H1 (cell line): ENCODE measurements at regions not wholly inside any gene's neighbourhood (a gene's known extent, or its start where the extent isn't known, plus 50 kb on each side); places are given as distances from the start of the nearest gene placed in this dataset.

ENCODE experiments used
- CTCF ChIA-PET: fragments of 300-600 bp; sonication (Branson Sonifier 250); formaldehyde crosslinking; loops from one replicate; lab custom pipeline; 2021; ENCODE audit not compliant: partially characterized antibody; lab: Charles Lee
- POLR2A ChIA-PET: fragments of 300-600 bp; sonication (Branson Sonifier 250); formaldehyde crosslinking; loops from one replicate; lab custom pipeline; 2021; ENCODE audit warnings: inconsistent platforms; ENCODE audit not compliant: partially characterized antibody; lab: Charles Lee
- DNase-seq, 2 experiments: peaks; one replicate each; pipeline versions ENCODE4 v3.0.0 to v3.0.0-alpha.2; 2010 to 2022; ENCODE audit warnings: low spot score in 2 of 2, low read depth in 1 of 2, mixed read lengths in 1 of 2
- FAIRE-seq: peaks from 2 replicates; lab custom pipeline; 2011; peaks lifted over from hg19 to GRCh38; lab: Jason Lieb, UNC
- H2AFZ ChIP-seq: 2 replicates; pipeline ENCODE4 v1.8.1; 2012; ENCODE audit warnings: low read length, inconsistent platforms
- H2AK5ac ChIP-seq: 2 replicates; pipeline ENCODE4 v1.6.1; 2013; ENCODE audit warnings: low read depth, low read length
- H2BK120ac ChIP-seq: replicated peaks from 2 replicates; pipeline ENCODE3; 2013; ENCODE audit warnings: low read depth, low read length, inconsistent platforms
- H2BK12ac ChIP-seq: 2 replicates; pipeline ENCODE4 v1.6.1; 2013; ENCODE audit warnings: low read depth, low read length
- H2BK15ac ChIP-seq: 2 replicates; pipeline ENCODE4 v1.6.1; 2013; ENCODE audit warnings: low read length
- H2BK20ac ChIP-seq: 2 replicates; pipeline ENCODE4 v1.6.1; 2013; ENCODE audit warnings: low read length
- H2BK5ac ChIP-seq: 2 replicates; pipeline ENCODE4 v1.6.1; 2013; ENCODE audit warnings: low read depth, low read length
- H3K14ac ChIP-seq: 2 replicates; pipeline ENCODE4 v1.6.1; 2013; ENCODE audit warnings: inconsistent platforms; ENCODE audit not compliant: insufficient read length
- H3K18ac ChIP-seq: 2 replicates; pipeline ENCODE4 v1.6.1; 2013; ENCODE audit warnings: low read length; ENCODE audit errors: extremely low read depth
- H3K23ac ChIP-seq: 2 replicates; pipeline ENCODE4 v1.6.1; 2013; ENCODE audit warnings: inconsistent platforms; ENCODE audit not compliant: insufficient read length
- H3K23me2 ChIP-seq: 2 replicates; pipeline ENCODE4 v1.6.1; 2013; ENCODE audit warnings: low read depth, low read length
- H3K27ac ChIP-seq: 2 replicates; pipeline ENCODE4 v1.6.1; 2011; ENCODE audit warnings: low read depth, low read length, inconsistent platforms
- H3K27me3 ChIP-seq, 4 experiments: replicated peaks in 1 of 4; 1 replicate in 1 of 4; 2 replicates in 3 of 4; pipeline versions ENCODE4 v1.6.1 to v1.8.1; 2011 to 2013; ENCODE audit warnings: low read length in 3 of 4, mild to moderate bottlenecking in 3 of 4, inconsistent platforms in 2 of 4, mixed read lengths in 2 of 4, moderate library complexity in 1 of 4; ENCODE audit not compliant: control insufficient read depth in 3 of 4, insufficient read depth in 3 of 4; ENCODE audit errors: extremely low read depth in 1 of 4
- H3K36me3 ChIP-seq, 4 experiments: 2 replicates each; pipeline versions ENCODE4 v1.6.1 to v1.8.1; 2011 to 2013; ENCODE audit warnings: mild to moderate bottlenecking in 4 of 4, low read length in 3 of 4, moderate library complexity in 2 of 4, control low read depth in 1 of 4, inconsistent platforms in 1 of 4; ENCODE audit not compliant: insufficient read depth in 4 of 4, control insufficient read depth in 2 of 4
- H3K4ac ChIP-seq: replicated peaks from 2 replicates; pipeline ENCODE3; 2013; ENCODE audit warnings: low read length, low read depth, mixed read lengths, inconsistent platforms; ENCODE audit not compliant: insufficient read length
- H3K4me1 ChIP-seq, 4 experiments: replicated peaks in 1 of 4; 1 replicate in 1 of 4; 2 replicates in 3 of 4; pipeline versions ENCODE4 v1.6.1 to v1.8.1; 2011 to 2013; ENCODE audit warnings: low read length in 3 of 4, inconsistent platforms in 2 of 4, mixed read lengths in 1 of 4; ENCODE audit not compliant: insufficient read depth in 4 of 4, control insufficient read depth in 3 of 4
- H3K4me2 ChIP-seq, 2 experiments: 2 replicates each; pipeline versions ENCODE4 v1.6.1 to v1.8.1; 2011 to 2013; ENCODE audit warnings: low read depth in 2 of 2, low read length in 2 of 2, control low read depth in 1 of 2, inconsistent platforms in 1 of 2, mild to moderate bottlenecking in 1 of 2; ENCODE audit not compliant: insufficient read depth in 1 of 2
- H3K4me3 ChIP-seq, 4 experiments: fragments of 200-600, 300-600 bp in 1 of 4; sonication (generic), shearing (Covaris generic), sonication (Bioruptor Twin) in 1 of 4; 2 replicates each; pipeline versions ENCODE4 v1.5.1 to v1.8.1; 2011 to 2016; ENCODE audit warnings: low read length in 4 of 4, low read depth in 3 of 4, control low read depth in 2 of 4, inconsistent platforms in 2 of 4, mild to moderate bottlenecking in 2 of 4, mixed read lengths in 1 of 4, moderate library complexity in 1 of 4; ENCODE audit not compliant: insufficient read depth in 2 of 4; ENCODE audit errors: extremely low read depth in 1 of 4
- H3K56ac ChIP-seq: replicated peaks from 2 replicates; pipeline ENCODE3; 2013; ENCODE audit warnings: low read depth, mild to moderate bottlenecking, mixed read lengths, low read length, inconsistent platforms; ENCODE audit not compliant: insufficient read length
- H3K79me1 ChIP-seq: 2 replicates; pipeline ENCODE4 v1.6.1; 2013; ENCODE audit warnings: low read depth, low read length, control low read depth
- H3K79me2 ChIP-seq, 2 experiments: 2 replicates each; pipeline versions ENCODE4 v1.6.1 to v1.8.1; 2012 to 2013; ENCODE audit warnings: low read length in 2 of 2, mild to moderate bottlenecking in 2 of 2, inconsistent platforms in 1 of 2; ENCODE audit not compliant: insufficient read depth in 2 of 2, control insufficient read depth in 1 of 2
- H3K9ac ChIP-seq, 4 experiments: replicated peaks in 1 of 4; 1 replicate in 1 of 4; 2 replicates in 3 of 4; pipeline versions ENCODE4 v1.6.1 to v1.8.1; 2011 to 2013; ENCODE audit warnings: low read depth in 3 of 4, low read length in 3 of 4, control low read depth in 2 of 4, mild to moderate bottlenecking in 2 of 4, moderate library complexity in 2 of 4, inconsistent platforms in 1 of 4; ENCODE audit errors: extremely low read depth in 1 of 4
- H3K9me3 ChIP-seq, 2 experiments: 2 replicates each; pipeline versions ENCODE4 v1.6.1 to v1.8.1; 2012 to 2013; ENCODE audit warnings: mild to moderate bottlenecking in 2 of 2, moderate library complexity in 2 of 2, control low read depth in 1 of 2, inconsistent platforms in 1 of 2, low read depth in 1 of 2, low read length in 1 of 2, mixed read lengths in 1 of 2; ENCODE audit not compliant: insufficient read depth in 2 of 2
- H4K20me1 ChIP-seq, 2 experiments: replicated peaks in 1 of 2; 2 replicates each; pipeline versions ENCODE3 to v1.8.1; 2011 to 2013; ENCODE audit warnings: inconsistent platforms in 2 of 2, low read length in 2 of 2, mild to moderate bottlenecking in 1 of 2; ENCODE audit not compliant: insufficient read depth in 2 of 2, control insufficient read depth in 1 of 2
- H4K5ac ChIP-seq: 2 replicates; pipeline ENCODE4 v1.6.1; 2013; ENCODE audit warnings: low read length, low read depth, mixed read lengths, inconsistent platforms; ENCODE audit not compliant: insufficient read length
- H4K8ac ChIP-seq: 2 replicates; pipeline ENCODE4 v1.8.0; 2013; ENCODE audit warnings: mild to moderate bottlenecking, moderate library complexity, low read length, inconsistent platforms; ENCODE audit not compliant: insufficient read depth; ENCODE audit errors: extremely low read depth
- H4K91ac ChIP-seq: replicated peaks from 2 replicates; pipeline ENCODE3; 2013; ENCODE audit warnings: low read length, mixed read lengths, inconsistent platforms; ENCODE audit not compliant: insufficient read length
- BRCA1 ChIP-seq: IDR thresholded peaks from 2 replicates; pipeline ENCODE4 v1.6.1; 2012; ENCODE audit warnings: low read depth, low read length, improper control_type of control experiment
- SRF ChIP-seq: IDR thresholded peaks from 2 replicates; pipeline ENCODE4 v1.6.1; 2011; ENCODE audit warnings: mild to moderate bottlenecking, low read depth, low read length, moderate library complexity
- WGBS, 2 experiments: shearing (Covaris generic) in 1 of 2; methylation state at CpG; one replicate each; pipeline versions ENCODE4 v1.1.6 to v1.1.7; 2013 to 2015; ENCODE audit warnings: low lambda C conversion rate in 2 of 2, mixed read lengths in 2 of 2, inconsistent platforms in 1 of 2, low coverage in 1 of 2, missing lambda C conversion rate in 1 of 2; ENCODE audit not compliant: insufficient replicate concordance in 2 of 2, insufficient coverage in 1 of 2, insufficient read length in 1 of 2; ENCODE audit errors: extremely low coverage in 1 of 2, missing lambda C conversion rate in 1 of 2; 5-methylcytosine and 5-hydroxymethylcytosine counted together
- TF ChIP-seq, protein P1 (sequence below): IDR thresholded peaks from 2 replicates; pipeline ENCODE4 v1.6.1; 2012; ENCODE audit warnings: inconsistent platforms

DNA sequence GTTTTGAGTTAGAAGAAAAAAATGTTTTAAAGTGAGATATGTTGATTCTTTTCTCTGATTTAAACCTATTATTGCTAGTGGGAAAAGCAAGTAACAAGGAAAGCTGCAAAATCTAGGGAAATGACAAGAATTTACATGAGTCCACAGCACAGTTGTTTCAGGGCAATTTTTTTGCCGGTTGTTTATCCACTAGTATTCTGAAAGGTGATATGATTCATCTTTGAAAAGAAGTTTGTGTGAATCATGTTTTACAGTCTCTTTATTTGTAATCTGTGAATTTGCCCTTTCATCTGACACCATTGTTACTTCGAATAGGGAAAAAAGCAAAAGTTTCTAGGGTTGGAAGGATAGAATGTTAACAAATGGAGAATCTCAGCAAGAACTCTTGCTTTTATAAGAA, 894.7 kb downstream of the OTOL1 start:
- H2BK5ac ChIP-seq: no peak overlapping the region
- H3K14ac ChIP-seq: no peak overlapping the region
- H3K23me2 ChIP-seq: no peaks in the 10 kb centered on the region
- H4K91ac ChIP-seq: no peak overlapping the region
- H3K18ac ChIP-seq: no peak overlapping the region
- H4K8ac ChIP-seq: no peak overlapping the region
- ChIA-PET CTCF (no interaction called here), POLR2A (no interaction called here)
- no peak overlapping the region for H2BK20ac ChIP-seq
- no peaks in the 10 kb centered on the region for H3K36me3 ChIP-seq
- H3K4me1 ChIP-seq: no peaks in the 10 kb centered on the region; a peak in 1 of 7 replicates
- no peak overlapping the region for H3K4me2 ChIP-seq
- no peak overlapping the region for H3K23ac ChIP-seq
- no peak overlapping the region for H3K9ac ChIP-seq
- H2AK5ac ChIP-seq: no peak overlapping the region
- H2AFZ ChIP-seq: 0 out of 2 replicates have a peak overlapping the region, but pooled peaks have one; percentile 44
- TF ChIP-seq SRF: no peak
- TF ChIP-seq, protein P1, sequence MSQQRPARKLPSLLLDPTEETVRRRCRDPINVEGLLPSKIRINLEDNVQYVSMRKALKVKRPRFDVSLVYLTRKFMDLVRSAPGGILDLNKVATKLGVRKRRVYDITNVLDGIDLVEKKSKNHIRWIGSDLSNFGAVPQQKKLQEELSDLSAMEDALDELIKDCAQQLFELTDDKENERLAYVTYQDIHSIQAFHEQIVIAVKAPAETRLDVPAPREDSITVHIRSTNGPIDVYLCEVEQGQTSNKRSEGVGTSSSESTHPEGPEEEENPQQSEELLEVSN: no peak
- no peak for TF ChIP-seq BRCA1
- no peak overlapping the region for H3K4ac ChIP-seq
- DNase-seq (no peak), FAIRE-seq (no peak)
- no peaks in the 10 kb centered on the region for H4K20me1 ChIP-seq
- no peak overlapping the region for H4K5ac ChIP-seq
- H2BK15ac ChIP-seq: no peak overlapping the region
- no peaks in the 10 kb centered on the region for H3K79me1 ChIP-seq
- H3K56ac ChIP-seq: no peak overlapping the region
- no peaks in the 10 kb centered on the region for H3K79me2 ChIP-seq
- no peak overlapping the region for H2BK12ac ChIP-seq
- H3K9me3 ChIP-seq: peaks cover 7 to 13% of the 10 kb centered on the region in 2 experiments; a peak in 2 of 4 replicates
- WGBS, 2 experiments: 97% methylated on average over 2 of the region's 2 CpGs; no CpG with 5 or more reads in 1 of the 2 experiments
- H3K27me3 ChIP-seq: no peaks in the 10 kb centered on the region
- no peak overlapping the region for H3K4me3 ChIP-seq
- H3K27ac ChIP-seq: no peak overlapping the region
- no peak overlapping the region for H2BK120ac ChIP-seq
